ENCODE measurements at regions not wholly inside any gene's neighbourhood (a gene's known extent, or its start where the extent isn't known, plus 50 kb on each side); places are given as distances from the start of the nearest gene placed in this dataset.

DNA sequence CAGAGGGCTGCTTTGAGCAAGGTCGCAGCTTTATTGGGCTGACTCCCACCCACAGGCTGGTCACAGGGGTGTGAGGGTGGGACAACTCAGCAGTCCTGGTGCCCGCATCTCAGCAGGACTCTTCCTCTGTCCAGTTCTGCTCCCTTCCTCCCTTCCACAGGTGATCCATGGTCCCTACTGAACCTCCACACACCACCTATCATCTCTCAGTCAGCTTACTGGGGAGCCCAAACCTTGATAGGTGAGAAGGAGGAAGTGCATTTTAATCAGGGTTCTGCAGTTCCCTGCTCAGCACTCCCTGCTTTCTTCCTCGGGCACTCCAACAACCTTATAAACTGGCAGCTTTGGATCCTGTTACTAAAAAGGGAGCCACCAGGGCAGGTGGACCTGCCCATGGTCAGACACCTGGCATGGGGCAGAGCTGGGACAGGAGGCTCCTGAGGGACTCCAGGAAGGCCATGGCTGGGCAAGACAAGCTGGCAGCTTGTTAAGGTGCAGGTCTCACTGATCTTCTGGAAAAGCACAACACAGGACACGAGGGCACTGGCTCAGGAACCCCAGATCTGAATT is 664.6 kb downstream of the BCL11B start:
- Histone ChIP-seq H3K4me1 (no peaks in the 10 kb centered on the region), H3K9me3 (no peaks in the 10 kb centered on the region), H3K36me3 (no peaks in the 10 kb centered on the region), H3K27ac (no peak overlapping the region), H3K27me3 (no peaks in the 10 kb centered on the region), H3K4me3 (no peak overlapping the region)
- DNase-seq (ENCODE audit: low spot score in 2 of 2), result no peak
- TF ChIP-seq POLR2A (IDR thresholded peaks at IDR 0.05), result no peak
- TF ChIP-seq, protein P1, sequence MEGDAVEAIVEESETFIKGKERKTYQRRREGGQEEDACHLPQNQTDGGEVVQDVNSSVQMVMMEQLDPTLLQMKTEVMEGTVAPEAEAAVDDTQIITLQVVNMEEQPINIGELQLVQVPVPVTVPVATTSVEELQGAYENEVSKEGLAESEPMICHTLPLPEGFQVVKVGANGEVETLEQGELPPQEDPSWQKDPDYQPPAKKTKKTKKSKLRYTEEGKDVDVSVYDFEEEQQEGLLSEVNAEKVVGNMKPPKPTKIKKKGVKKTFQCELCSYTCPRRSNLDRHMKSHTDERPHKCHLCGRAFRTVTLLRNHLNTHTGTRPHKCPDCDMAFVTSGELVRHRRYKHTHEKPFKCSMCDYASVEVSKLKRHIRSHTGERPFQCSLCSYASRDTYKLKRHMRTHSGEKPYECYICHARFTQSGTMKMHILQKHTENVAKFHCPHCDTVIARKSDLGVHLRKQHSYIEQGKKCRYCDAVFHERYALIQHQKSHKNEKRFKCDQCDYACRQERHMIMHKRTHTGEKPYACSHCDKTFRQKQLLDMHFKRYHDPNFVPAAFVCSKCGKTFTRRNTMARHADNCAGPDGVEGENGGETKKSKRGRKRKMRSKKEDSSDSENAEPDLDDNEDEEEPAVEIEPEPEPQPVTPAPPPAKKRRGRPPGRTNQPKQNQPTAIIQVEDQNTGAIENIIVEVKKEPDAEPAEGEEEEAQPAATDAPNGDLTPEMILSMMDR (IDR thresholded peaks at IDR 0.05), result no peak
- WGBS, 2 donors, result 73 to 76% methylated on average over 4 of the region's 4 CpGs

DNA sequence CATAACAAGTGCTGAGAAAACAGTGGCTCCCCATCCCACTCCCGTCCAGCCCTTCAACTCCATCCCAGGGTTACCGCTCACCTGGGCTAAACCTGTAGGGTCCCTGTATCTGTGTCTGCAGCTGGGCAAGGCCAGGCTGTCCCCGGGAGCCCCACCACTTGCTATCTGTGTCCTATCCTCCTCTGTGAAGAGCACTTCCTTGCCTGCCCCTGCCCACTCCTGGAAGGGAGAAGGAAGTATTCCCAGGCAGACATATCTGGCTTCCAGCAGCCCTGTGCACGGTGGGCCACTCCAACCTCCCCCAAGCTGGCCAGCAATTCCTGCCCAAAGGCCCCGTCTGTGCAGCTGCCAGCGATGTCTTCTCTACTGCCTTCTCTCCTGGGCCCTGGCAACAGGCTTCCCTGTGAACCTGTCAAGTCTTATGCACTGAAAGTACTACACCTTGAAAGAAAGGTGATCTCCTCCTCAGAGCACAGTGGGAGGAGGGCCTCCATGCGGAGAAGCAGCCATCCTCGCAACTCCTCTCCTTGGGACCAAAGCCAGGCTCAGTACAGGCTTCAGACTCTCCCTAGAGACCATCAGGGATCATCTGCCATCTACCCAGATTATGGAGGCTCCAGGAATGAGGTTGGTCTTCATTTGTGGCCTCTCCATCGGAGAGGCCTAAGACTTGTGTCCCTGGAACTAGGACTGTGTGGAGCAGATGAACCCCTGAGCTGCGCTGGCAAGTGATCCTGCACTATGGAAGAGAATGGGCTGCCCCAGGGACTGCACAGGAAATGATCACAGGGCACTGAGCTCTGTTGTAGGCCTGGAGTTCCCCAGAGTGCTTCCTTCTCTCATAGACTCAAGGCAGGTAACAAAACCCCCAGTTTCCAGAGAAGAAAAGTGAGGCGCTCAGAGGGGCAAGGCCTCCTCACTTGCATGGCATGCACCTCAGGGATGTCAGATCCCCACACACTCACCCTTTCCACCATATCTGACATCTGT is 663.6 kb downstream of the BCL11B start:
- no peak overlapping the region for H3K27ac ChIP-seq
- 84 to 90% methylated on average over 10 to 11 of the region's 11 CpGs for WGBS, 2 donors
- H3K27me3 ChIP-seq, result no peaks in the 10 kb centered on the region
- DNase-seq (ENCODE audit: low spot score in 2 of 2), result no peak
- no peaks in the 10 kb centered on the region for H3K4me1 ChIP-seq
- no peaks in the 10 kb centered on the region for H3K9me3 ChIP-seq
- TF ChIP-seq EP300 (IDR thresholded peaks at IDR 0.05) (no peak), POLR2A (IDR thresholded peaks at IDR 0.05) (no peak)
- TF ChIP-seq, protein P1 (IDR thresholded peaks at IDR 0.05), result no peak
- H3K36me3 ChIP-seq, result no peaks in the 10 kb centered on the region
- H3K4me3 ChIP-seq, result no peak overlapping the region

DNA sequence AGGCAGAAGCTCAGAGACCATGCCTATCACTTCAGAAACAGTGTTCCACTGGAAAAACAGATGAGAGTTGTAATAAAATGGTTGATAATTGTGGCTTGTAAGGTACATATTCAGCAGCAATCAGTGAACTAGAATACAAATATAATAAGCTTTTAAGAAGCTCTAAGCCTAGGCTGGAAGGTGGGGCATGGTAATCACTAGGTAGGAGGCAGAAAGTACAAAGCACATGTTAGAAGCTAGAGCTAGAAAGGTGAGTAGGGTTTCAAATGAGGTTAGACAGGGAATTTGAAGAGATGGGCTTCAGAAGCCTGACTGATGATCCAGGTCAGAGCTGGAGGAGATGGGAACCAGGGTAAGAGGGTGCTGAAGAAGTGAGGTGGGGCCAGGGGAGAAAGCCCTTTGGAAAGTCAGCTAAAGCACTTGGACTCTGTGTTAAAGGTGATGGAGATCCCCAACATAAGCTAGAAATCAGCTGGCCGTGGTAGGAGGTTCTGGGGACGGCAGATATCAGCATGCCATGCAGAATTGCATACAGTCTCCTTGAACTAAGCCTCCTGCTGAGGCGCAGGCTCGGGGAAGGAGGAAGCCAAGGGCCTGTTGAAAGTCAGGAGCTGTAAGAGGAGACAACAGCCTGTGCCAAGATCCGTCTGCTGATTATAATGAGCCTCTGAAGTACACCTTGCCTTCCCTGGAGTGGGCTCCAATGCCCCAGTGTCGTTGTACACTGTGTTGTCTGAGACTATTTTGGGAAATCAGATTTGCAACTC is 659.4 kb downstream of the BCL11B start:
- 70 to 73% methylated on average over 6 of the region's 6 CpGs for WGBS, 2 donors
- Histone ChIP-seq H3K27me3 (no peaks in the 10 kb centered on the region), H3K27ac (no peak overlapping the region), H3K36me3 (no peaks in the 10 kb centered on the region), H3K4me1 (no peaks in the 10 kb centered on the region), H3K4me3 (no peak overlapping the region), H3K9me3 (peaks cover 0 to 18% (median 0%) of the 10 kb centered on the region in 4 donors)
- no peak for DNase-seq (ENCODE audit: low spot score in 2 of 2)
- TF ChIP-seq EP300 (IDR thresholded peaks at IDR 0.05) (no peak), POLR2A (IDR thresholded peaks at IDR 0.05) (no peak)
- TF ChIP-seq, protein P1 (IDR thresholded peaks at IDR 0.05), result no peak

DNA sequence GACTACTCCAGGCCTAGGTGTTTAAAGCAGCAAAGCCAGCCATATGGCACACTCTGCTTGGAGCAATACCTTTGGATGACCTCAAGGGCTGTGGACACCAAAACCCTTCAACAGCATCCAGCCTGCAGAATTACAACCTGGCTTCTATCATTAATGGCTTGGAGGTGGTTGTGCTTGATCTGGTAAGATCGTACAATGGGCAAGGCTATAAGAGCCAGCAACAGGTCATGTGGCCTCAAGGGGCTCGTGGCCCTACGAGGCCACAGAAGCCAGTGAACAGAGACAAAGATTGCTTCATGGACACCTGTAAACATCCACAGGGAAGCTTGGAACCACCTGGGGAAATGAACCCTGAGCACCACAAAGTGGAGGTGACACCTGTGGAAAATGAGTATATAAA is 657.3 kb downstream of the BCL11B start:
- Histone ChIP-seq H3K36me3 (no peaks in the 10 kb centered on the region), H3K9me3 (peaks cover 0 to 22% (median 0%) of the 10 kb centered on the region in 4 donors), H3K4me3 (no peak overlapping the region), H3K4me1 (no peaks in the 10 kb centered on the region), H3K27ac (no peak overlapping the region), H3K27me3 (no peaks in the 10 kb centered on the region)
- TF ChIP-seq POLR2A (IDR thresholded peaks at IDR 0.05) (no peak), EP300 (IDR thresholded peaks at IDR 0.05) (no peak)
- TF ChIP-seq, protein P1 (IDR thresholded peaks at IDR 0.05), result no peak
- WGBS, 2 donors, result 82 to 90% methylated on average over 3 of the region's 3 CpGs
- no peak for DNase-seq (ENCODE audit: low spot score in 2 of 2)
